OCI-LY1 (cell line): ENCODE measurements at regions not wholly inside any gene's neighbourhood (a gene's known extent, or its start where the extent isn't known, plus 50 kb on each side); places are given as distances from the start of the nearest gene placed in this dataset.

Experiments
- EZH2 ChIP-seq: fragments of 200-600 bp; sonication (generic), shearing (Covaris generic); IDR thresholded peaks from 2 replicates; pipeline ENCODE4 v1.8.0; 2017; ENCODE audit warnings: borderline replicate concordance, mixed run types, mild to moderate bottlenecking, antibody characterized with exemption, low read length, moderate library complexity, mixed read lengths
- TF ChIP-seq, protein P1 (sequence below): fragments of 200-600 bp; sonication (generic), shearing (Covaris generic); IDR thresholded peaks from 2 replicates; pipeline ENCODE4 v1.5.1; 2017; ENCODE audit warnings: mild to moderate bottlenecking, antibody characterized with exemption, low read length, moderate library complexity, mixed read lengths

DNA sequence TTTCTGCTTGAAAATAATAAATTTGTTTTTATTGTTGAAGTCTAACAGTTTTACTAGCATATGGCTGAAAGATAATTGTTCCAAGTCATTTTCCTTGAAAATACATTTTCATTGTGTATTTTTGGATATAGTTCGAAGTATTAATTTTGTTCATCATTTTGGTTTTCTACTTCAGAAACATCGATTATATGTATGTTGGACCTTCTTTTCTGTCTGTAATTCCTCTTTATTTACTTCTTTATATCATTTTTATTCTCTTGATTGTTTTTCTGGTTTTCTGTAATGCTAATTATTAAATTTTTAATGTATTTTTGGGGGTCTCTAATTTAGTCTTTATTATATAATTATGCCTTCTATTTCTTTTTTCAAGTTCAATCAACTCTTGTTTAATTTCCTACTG, 407.1 kb upstream of the FRG1 start:
- TF ChIP-seq, protein P1, sequence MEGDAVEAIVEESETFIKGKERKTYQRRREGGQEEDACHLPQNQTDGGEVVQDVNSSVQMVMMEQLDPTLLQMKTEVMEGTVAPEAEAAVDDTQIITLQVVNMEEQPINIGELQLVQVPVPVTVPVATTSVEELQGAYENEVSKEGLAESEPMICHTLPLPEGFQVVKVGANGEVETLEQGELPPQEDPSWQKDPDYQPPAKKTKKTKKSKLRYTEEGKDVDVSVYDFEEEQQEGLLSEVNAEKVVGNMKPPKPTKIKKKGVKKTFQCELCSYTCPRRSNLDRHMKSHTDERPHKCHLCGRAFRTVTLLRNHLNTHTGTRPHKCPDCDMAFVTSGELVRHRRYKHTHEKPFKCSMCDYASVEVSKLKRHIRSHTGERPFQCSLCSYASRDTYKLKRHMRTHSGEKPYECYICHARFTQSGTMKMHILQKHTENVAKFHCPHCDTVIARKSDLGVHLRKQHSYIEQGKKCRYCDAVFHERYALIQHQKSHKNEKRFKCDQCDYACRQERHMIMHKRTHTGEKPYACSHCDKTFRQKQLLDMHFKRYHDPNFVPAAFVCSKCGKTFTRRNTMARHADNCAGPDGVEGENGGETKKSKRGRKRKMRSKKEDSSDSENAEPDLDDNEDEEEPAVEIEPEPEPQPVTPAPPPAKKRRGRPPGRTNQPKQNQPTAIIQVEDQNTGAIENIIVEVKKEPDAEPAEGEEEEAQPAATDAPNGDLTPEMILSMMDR: no peak
- TF ChIP-seq EZH2: no peak
